A673 (cell line): ENCODE measurements at regions not wholly inside any gene's neighbourhood (a gene's known extent, or its start where the extent isn't known, plus 50 kb on each side); places are given as distances from the start of the nearest gene placed in this dataset.

Source experiments
- CTCF ChIP-seq: fragments of 300-800, 200-600 bp; sonication (generic); conservative IDR thresholded peaks from 2 replicates; pipeline ENCODE4 v1.5.1; 2017; ENCODE audit warnings: low read depth, mild to moderate bottlenecking, antibody characterized with exemption, low read length, moderate library complexity, mixed read lengths
- EZH2 ChIP-seq: fragments of 200-600 bp; sonication (generic); IDR thresholded peaks from 2 replicates; pipeline ENCODE4 v1.6.1; 2017; ENCODE audit warnings: borderline replicate concordance, low read depth, mild to moderate bottlenecking, mixed read lengths, antibody characterized with exemption, low read length; ENCODE audit not compliant: poor library complexity, severe bottlenecking

GRCh38 chrX:82703551-82703950, 804.5 kb upstream of the POU3F4 start:
- TF ChIP-seq CTCF (no peak), EZH2 (no peak)
